ENCODE measurements at regions not wholly inside any gene's neighbourhood (a gene's known extent, or its start where the extent isn't known, plus 50 kb on each side); places are given as distances from the start of the nearest gene placed in this dataset.

DNA sequence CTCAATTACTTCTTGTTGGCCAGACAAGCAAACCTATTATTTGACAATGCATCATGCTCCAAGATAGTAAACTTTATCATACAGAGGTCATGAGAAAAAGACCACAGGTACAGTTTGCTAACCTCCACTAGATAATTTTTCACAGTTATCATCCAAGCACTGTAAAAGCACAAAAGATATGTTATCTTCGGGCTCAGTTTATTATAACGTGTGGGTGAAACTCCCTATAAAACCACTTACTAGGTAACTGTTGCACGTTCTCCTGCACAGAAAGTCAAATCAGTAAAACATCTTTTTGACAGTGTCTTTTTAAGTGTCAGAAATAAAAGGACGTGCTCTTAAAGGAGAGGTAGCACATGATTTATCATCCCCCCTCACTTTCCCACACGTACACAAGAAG, 94.7 kb upstream of the BCL11A start:
- TF ChIP-seq, protein P1, sequence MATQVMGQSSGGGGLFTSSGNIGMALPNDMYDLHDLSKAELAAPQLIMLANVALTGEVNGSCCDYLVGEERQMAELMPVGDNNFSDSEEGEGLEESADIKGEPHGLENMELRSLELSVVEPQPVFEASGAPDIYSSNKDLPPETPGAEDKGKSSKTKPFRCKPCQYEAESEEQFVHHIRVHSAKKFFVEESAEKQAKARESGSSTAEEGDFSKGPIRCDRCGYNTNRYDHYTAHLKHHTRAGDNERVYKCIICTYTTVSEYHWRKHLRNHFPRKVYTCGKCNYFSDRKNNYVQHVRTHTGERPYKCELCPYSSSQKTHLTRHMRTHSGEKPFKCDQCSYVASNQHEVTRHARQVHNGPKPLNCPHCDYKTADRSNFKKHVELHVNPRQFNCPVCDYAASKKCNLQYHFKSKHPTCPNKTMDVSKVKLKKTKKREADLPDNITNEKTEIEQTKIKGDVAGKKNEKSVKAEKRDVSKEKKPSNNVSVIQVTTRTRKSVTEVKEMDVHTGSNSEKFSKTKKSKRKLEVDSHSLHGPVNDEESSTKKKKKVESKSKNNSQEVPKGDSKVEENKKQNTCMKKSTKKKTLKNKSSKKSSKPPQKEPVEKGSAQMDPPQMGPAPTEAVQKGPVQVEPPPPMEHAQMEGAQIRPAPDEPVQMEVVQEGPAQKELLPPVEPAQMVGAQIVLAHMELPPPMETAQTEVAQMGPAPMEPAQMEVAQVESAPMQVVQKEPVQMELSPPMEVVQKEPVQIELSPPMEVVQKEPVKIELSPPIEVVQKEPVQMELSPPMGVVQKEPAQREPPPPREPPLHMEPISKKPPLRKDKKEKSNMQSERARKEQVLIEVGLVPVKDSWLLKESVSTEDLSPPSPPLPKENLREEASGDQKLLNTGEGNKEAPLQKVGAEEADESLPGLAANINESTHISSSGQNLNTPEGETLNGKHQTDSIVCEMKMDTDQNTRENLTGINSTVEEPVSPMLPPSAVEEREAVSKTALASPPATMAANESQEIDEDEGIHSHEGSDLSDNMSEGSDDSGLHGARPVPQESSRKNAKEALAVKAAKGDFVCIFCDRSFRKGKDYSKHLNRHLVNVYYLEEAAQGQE (IDR thresholded peaks at IDR 0.05; ENCODE audit: low read depth): no peak
- TF ChIP-seq YY1 (IDR thresholded peaks at IDR 0.05; ENCODE audit: low read depth): no peak
- TF ChIP-seq, protein P2, sequence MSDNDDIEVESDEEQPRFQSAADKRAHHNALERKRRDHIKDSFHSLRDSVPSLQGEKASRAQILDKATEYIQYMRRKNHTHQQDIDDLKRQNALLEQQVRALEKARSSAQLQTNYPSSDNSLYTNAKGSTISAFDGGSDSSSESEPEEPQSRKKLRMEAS (IDR thresholded peaks at IDR 0.05): no peak
- no peak for TF ChIP-seq TAF1 (IDR thresholded peaks at IDR 0.05; ENCODE audit: low read depth)
- no peak for TF ChIP-seq CEBPB (IDR thresholded peaks at IDR 0.05)
- no peak for TF ChIP-seq NFIC (IDR thresholded peaks at IDR 0.05)
- TF ChIP-seq ZBTB7A (IDR thresholded peaks at IDR 0.05; ENCODE audit: low read depth): no peak
- no peak for TF ChIP-seq FOXM1 (IDR thresholded peaks at IDR 0.05; ENCODE audit: borderline replicate concordance, low read depth)
- no peak for TF ChIP-seq RAD21 (IDR thresholded peaks at IDR 0.05; ENCODE audit: low read depth)
- no peak for TF ChIP-seq CREB1 (IDR thresholded peaks at IDR 0.05; ENCODE audit: low read depth)
- no peak for TF ChIP-seq TCF12 (IDR thresholded peaks at IDR 0.05; ENCODE audit: low read depth)
- no peak for TF ChIP-seq TEAD4 (IDR thresholded peaks at IDR 0.05)
- TF ChIP-seq USF1 (IDR thresholded peaks at IDR 0.05): no peak
- TF ChIP-seq EP300 (IDR thresholded peaks at IDR 0.05; ENCODE audit: borderline replicate concordance): no peak
- no peak for TF ChIP-seq EGR1 (IDR thresholded peaks at IDR 0.05)

DNA sequence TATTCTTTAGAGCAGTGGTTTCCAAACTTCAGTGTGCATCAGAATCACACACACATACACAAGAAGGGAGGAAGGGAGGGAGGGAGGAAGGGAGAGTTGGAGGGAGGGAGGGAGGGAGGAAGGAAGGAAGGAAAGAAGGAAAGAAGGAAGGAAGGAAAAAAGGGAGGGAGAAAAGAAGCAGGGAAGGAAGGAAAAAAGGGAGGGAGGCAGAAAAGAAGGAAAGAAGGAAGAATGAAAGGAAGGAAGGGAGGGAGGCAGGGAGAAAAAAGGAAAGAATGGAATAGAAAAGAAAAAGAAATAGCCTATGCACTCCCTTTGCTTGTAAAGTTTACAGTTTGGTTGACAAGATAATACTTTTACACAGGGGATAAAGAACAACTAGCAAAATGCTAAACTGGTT, 96.3 kb upstream of the BCL11A start:
- TF ChIP-seq YY1 (IDR thresholded peaks at IDR 0.05; ENCODE audit: low read depth) (no peak), TCF12 (IDR thresholded peaks at IDR 0.05; ENCODE audit: low read depth) (no peak), TAF1 (IDR thresholded peaks at IDR 0.05; ENCODE audit: low read depth) (no peak), TEAD4 (IDR thresholded peaks at IDR 0.05) (no peak), ZBTB7A (IDR thresholded peaks at IDR 0.05; ENCODE audit: low read depth) (no peak), EP300 (IDR thresholded peaks at IDR 0.05; ENCODE audit: borderline replicate concordance) (no peak), EGR1 (IDR thresholded peaks at IDR 0.05) (no peak)
- TF ChIP-seq, protein P2 (IDR thresholded peaks at IDR 0.05): no peak
- TF ChIP-seq, protein P1 (IDR thresholded peaks at IDR 0.05; ENCODE audit: low read depth): no peak

GRCh38 chr2:60652832-60653340, 99.4 kb upstream of the BCL11A start:
- no peak for TF ChIP-seq TAF1 (IDR thresholded peaks at IDR 0.05; ENCODE audit: low read depth)
- TF ChIP-seq CREB1 (IDR thresholded peaks at IDR 0.05; ENCODE audit: low read depth): no peak
- no peak for TF ChIP-seq CEBPB (IDR thresholded peaks at IDR 0.05)
- no peak for TF ChIP-seq RAD21 (IDR thresholded peaks at IDR 0.05; ENCODE audit: low read depth)
- no peak for TF ChIP-seq EP300 (IDR thresholded peaks at IDR 0.05; ENCODE audit: borderline replicate concordance)
- no peak for TF ChIP-seq FOXM1 (IDR thresholded peaks at IDR 0.05; ENCODE audit: borderline replicate concordance, low read depth)
- no peak for TF ChIP-seq USF1 (IDR thresholded peaks at IDR 0.05)
- no peak for TF ChIP-seq TCF12 (IDR thresholded peaks at IDR 0.05; ENCODE audit: low read depth)
- TF ChIP-seq, protein P1 (IDR thresholded peaks at IDR 0.05; ENCODE audit: low read depth): no peak
- TF ChIP-seq TEAD4 (IDR thresholded peaks at IDR 0.05): no peak
- TF ChIP-seq ZBTB7A (IDR thresholded peaks at IDR 0.05; ENCODE audit: low read depth): no peak

- TF ChIP-seq CEBPB (IDR thresholded peaks at IDR 0.05) (no peak), YY1 (IDR thresholded peaks at IDR 0.05; ENCODE audit: low read depth) (no peak), TEAD4 (IDR thresholded peaks at IDR 0.05) (no peak), USF1 (IDR thresholded peaks at IDR 0.05) (no peak)
These were observed 98.4 kb upstream of the PAPOLG start for GRCh38 chr2:60657673-60658072.
